Kidney epithelial cell (primary cell): ENCODE measurements at regions not wholly inside any gene's neighbourhood (a gene's known extent, or its start where the extent isn't known, plus 50 kb on each side); places are given as distances from the start of the nearest gene placed in this dataset.

Experiments used
- DNase-seq: peaks from one replicate; pipeline ENCODE4 v3.0.0-alpha.2; 2010; ENCODE audit warnings: low read depth
- H3K27me3 ChIP-seq: 2 replicates; pipeline ENCODE4 v1.6.0; 2011; ENCODE audit warnings: low read length; ENCODE audit not compliant: control insufficient read depth, insufficient read depth
- H3K36me3 ChIP-seq: 2 replicates; pipeline ENCODE4 v1.5.1; 2011; ENCODE audit warnings: low read length; ENCODE audit not compliant: control insufficient read depth, insufficient read depth
- H3K4me3 ChIP-seq: 2 replicates; pipeline ENCODE4 v1.5.1; 2011; ENCODE audit warnings: low read depth, mild to moderate bottlenecking, control low read depth, low read length
- TF ChIP-seq, protein P1 (sequence below): IDR thresholded peaks from 2 replicates; pipeline ENCODE4 v1.5.1; 2011; ENCODE audit warnings: mild to moderate bottlenecking, moderate library complexity, low read length, control low read depth, inconsistent platforms; ENCODE audit not compliant: insufficient read depth, poor library complexity, severe bottlenecking

DNA sequence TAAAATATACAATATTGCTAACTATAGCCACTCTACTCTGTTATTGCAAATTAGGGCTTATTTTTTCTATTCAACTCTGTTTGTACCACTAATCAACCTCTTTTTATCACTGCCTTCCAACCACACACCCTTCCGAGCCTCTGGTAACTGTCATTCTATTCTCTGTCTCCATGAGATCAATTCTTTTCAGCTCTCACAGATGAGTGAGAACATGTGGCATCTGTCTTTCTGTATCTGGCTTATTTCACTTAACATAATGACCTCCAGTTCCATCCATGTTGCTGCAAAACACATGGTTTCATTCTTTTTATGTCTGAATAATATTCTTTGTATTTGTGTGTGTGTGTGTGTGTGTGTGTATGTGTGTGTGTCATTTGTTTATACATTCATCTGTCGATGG lies 350.1 kb upstream of the DACH1 start:
- Histone ChIP-seq H3K27me3 (no peaks in the 10 kb centered on the region), H3K36me3 (no peaks in the 10 kb centered on the region), H3K4me3 (no peak overlapping the region)
- no peak for DNase-seq
- TF ChIP-seq, protein P1, sequence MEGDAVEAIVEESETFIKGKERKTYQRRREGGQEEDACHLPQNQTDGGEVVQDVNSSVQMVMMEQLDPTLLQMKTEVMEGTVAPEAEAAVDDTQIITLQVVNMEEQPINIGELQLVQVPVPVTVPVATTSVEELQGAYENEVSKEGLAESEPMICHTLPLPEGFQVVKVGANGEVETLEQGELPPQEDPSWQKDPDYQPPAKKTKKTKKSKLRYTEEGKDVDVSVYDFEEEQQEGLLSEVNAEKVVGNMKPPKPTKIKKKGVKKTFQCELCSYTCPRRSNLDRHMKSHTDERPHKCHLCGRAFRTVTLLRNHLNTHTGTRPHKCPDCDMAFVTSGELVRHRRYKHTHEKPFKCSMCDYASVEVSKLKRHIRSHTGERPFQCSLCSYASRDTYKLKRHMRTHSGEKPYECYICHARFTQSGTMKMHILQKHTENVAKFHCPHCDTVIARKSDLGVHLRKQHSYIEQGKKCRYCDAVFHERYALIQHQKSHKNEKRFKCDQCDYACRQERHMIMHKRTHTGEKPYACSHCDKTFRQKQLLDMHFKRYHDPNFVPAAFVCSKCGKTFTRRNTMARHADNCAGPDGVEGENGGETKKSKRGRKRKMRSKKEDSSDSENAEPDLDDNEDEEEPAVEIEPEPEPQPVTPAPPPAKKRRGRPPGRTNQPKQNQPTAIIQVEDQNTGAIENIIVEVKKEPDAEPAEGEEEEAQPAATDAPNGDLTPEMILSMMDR = no peak

DNA sequence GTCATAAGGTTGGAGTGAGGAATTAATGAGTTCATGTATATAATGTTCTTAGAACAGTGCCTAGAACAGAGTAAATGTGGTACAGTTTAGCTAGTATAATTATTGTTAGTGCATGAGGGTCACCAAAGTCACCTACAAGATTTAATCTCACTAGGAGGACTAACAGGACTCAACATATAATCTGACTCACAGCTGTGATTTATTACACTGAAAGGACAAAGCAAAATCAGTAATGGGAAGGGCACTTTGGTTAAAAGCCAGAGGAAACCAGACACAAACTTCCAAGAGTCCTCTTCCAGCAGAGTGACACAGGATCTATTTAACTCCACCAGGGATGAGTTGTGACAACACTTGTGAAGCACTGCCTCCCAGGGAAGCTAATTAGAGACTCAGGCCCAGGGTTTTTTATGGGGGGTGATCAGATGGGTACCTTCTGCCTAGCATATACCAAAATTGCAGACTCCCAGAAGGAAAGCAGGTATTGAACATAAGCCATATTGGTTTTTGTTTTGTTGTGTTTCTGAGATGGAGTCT lies 341.2 kb upstream of the DACH1 start:
- DNase-seq = no peak
- Histone ChIP-seq H3K36me3 (no peaks in the 10 kb centered on the region), H3K27me3 (no peaks in the 10 kb centered on the region), H3K4me3 (no peak overlapping the region)
- TF ChIP-seq, protein P1 = no peak

DNA sequence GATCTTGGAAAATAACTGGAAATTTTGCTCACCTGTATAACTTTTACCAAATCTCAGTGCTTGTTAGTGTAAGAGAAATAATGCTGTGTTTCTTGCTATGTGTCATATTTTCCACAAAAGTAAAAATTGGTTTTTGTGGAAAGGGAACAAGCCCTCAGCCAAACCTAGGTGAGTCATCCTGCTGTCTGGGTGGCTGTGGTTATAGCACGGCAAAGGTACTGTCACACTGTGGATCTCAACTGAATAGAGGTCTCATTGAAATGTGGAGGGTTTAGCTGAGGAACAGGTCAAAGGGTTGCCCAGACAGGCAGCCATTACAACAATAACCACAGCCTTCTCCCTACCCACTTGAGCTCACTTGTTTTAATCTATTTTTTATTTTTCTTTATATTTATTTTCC lies 338.8 kb upstream of the DACH1 start:
- TF ChIP-seq, protein P1 = no peak

DNA sequence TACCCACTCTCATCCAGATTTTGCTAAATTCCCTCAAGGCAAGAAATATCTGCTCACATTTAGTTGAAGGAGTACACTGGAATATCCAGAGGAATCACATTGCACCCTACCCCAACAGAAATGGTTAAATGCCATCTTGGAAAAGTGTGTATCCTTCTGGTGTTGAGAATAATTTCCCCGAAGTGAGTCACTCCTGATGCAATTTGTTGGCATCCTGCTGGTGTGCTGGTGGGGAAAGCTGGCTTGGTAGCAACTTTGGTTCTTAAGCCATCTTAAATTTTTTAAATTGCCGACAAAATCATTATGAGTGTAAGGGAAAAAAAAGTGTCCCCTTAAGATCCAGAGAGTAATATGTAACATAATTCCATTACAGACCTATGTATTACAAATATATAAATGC lies 337.3 kb upstream of the DACH1 start:
- Histone ChIP-seq H3K4me3 (no peak overlapping the region), H3K36me3 (no peaks in the 10 kb centered on the region), H3K27me3 (no peaks in the 10 kb centered on the region)
- TF ChIP-seq, protein P1 = no peak
- no peak for DNase-seq

More for the DNA sequence above, 338.8 kb upstream of the DACH1 start:
- H3K4me3 ChIP-seq = no peak overlapping the region
- H3K27me3 ChIP-seq = no peaks in the 10 kb centered on the region
- no peaks in the 10 kb centered on the region for H3K36me3 ChIP-seq
- peak; percentile 23 for DNase-seq

DNA sequence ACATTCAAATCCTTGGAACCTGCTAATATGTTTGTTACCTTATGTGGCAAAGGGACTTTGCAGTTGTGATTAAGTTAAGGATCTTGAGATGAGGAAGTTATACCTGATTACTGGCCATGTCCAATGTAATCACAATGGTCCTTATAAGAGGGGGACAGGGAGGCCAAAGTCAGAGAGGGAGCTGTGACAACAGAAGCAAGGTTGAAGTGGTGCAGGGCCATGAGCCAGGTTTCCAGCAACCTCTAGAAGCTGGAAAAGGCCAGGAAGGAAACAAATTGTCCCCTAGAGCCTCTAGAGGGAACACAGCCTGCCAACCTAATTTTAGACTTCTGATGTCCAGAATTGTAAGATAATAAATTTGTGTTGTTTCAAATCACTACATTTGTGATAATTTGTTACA lies 334.7 kb upstream of the DACH1 start:
- TF ChIP-seq, protein P1 = no peak
- Histone ChIP-seq H3K4me3 (no peak overlapping the region), H3K27me3 (no peaks in the 10 kb centered on the region), H3K36me3 (no peaks in the 10 kb centered on the region)
- no peak for DNase-seq

DNA sequence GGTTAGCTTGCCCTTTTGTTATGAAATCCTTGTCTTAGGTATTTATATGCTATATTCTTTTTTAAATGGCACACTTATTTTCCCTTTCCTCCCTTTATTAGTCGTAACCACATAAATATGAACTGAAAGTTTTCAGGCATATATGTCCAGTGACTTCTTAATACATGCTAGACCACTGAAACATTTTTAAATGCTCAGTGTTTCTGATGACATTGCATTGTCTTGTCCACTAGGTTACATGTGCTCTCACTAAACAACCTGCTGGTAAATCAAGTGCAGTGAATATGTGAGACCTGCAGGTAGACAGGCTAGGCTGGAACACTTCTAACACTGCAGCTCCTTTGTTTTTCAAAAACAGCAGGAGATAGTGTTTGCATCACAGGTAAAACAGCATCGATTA lies 332.6 kb upstream of the DACH1 start:
- no peak for DNase-seq
- Histone ChIP-seq H3K36me3 (no peaks in the 10 kb centered on the region), H3K27me3 (no peaks in the 10 kb centered on the region), H3K4me3 (no peak overlapping the region)
- TF ChIP-seq, protein P1 = no peak
